Smooth muscle cell (in vitro differentiated cells): ENCODE measurements at regions not wholly inside any gene's neighbourhood (a gene's known extent, or its start where the extent isn't known, plus 50 kb on each side); places are given as distances from the start of the nearest gene placed in this dataset.
"Not testable (repeated sequence)": the region's sequence is repeated elsewhere in the genome, so short reads cannot be mapped to it uniquely, and the experiment has no call there.

Experiments used
- DNase-seq: peaks from one replicate; lab custom pipeline; 2025; ENCODE audit not compliant: unreplicated experiment; lab: John Stamatoyannopoulos, UW
- H2AFZ ChIP-seq: fragments of 200-600 bp; sonication (generic); 2 replicates; pipeline ENCODE4 v1.6.0; 2016; ENCODE audit warnings: antibody characterized with exemption, low read depth, mild to moderate bottlenecking
- H3F3A ChIP-seq: fragments of 200-600 bp; sonication (generic); 2 replicates; pipeline ENCODE4 v1.6.0; 2017; ENCODE audit warnings: antibody characterized with exemption, low read depth
- H3K27ac ChIP-seq: fragments of 200-600 bp; sonication (generic); 2 replicates; pipeline ENCODE4 v1.5.1; 2016; ENCODE audit warnings: low read depth, mild to moderate bottlenecking
- H3K27me3 ChIP-seq: fragments of 200-600 bp; sonication (generic); 2 replicates; pipeline ENCODE4 v1.6.1; 2016; ENCODE audit warnings: low read depth, mild to moderate bottlenecking
- H3K36me3 ChIP-seq: fragments of 200-600 bp; sonication (generic); 2 replicates; pipeline ENCODE4 v1.5.1; 2016; ENCODE audit warnings: low read depth
- H3K4me1 ChIP-seq: fragments of 200-600 bp; sonication (generic); 2 replicates; pipeline ENCODE4 v1.5.1; 2016; ENCODE audit warnings: low read depth
- H3K4me2 ChIP-seq: fragments of 200-600 bp; sonication (generic); 2 replicates; pipeline ENCODE4 v1.6.0; 2016; ENCODE audit warnings: mild to moderate bottlenecking
- H3K4me3 ChIP-seq: fragments of 200-600 bp; sonication (generic); 2 replicates; pipeline ENCODE4 v1.5.1; 2016; ENCODE audit warnings: mild to moderate bottlenecking
- H3K79me2 ChIP-seq: fragments of 200-600 bp; sonication (generic); 2 replicates; pipeline ENCODE4 v1.6.0; 2016; ENCODE audit warnings: low read depth, mild to moderate bottlenecking
- H3K9ac ChIP-seq: fragments of 200-600 bp; sonication (generic); 2 replicates; pipeline ENCODE4 v1.6.0; 2016; ENCODE audit warnings: low read depth
- H3K9me3 ChIP-seq: fragments of 200-600 bp; sonication (generic); replicated peaks from 2 replicates; pipeline ENCODE4 v1.5.1; 2016; ENCODE audit warnings: low read depth
- H4K20me1 ChIP-seq: fragments of 200-600 bp; sonication (generic); 2 replicates; pipeline ENCODE4 v1.6.0; 2016; ENCODE audit warnings: low read depth
- CTCF ChIP-seq: fragments of 200-600 bp; sonication (generic); IDR thresholded peaks from 2 replicates; pipeline ENCODE4 v1.5.1; 2017; ENCODE audit warnings: borderline replicate concordance, mild to moderate bottlenecking, antibody characterized with exemption; ENCODE audit not compliant: insufficient read depth, poor library complexity, severe bottlenecking
- WGBS: methylation state at CpG from one replicate; pipeline ENCODE4 v1.1.7; 2016; ENCODE audit warnings: low lambda C conversion rate; 5-methylcytosine and 5-hydroxymethylcytosine counted together

- Histone ChIP-seq H3K27me3 (no peaks in the 10 kb centered on the region), H3K4me2 (peak overlapping the region; percentile 52), H3K79me2 (no peaks in the 10 kb centered on the region), H3F3A (peaks cover 21% of the 10 kb centered on the region), H3K27ac (peak overlapping the region; percentile 73), H3K4me1 (peaks cover 13% of the 10 kb centered on the region), H3K9me3 (no peaks in the 10 kb centered on the region), H4K20me1 (no peaks in the 10 kb centered on the region), H3K9ac (no peak overlapping the region), H2AFZ (no peak overlapping the region), H3K36me3 (no peaks in the 10 kb centered on the region), H3K4me3 (no peak overlapping the region)
- no peak for DNase-seq
- TF ChIP-seq CTCF = no peak
- 17% methylated on average over 2 of the region's 2 CpGs for WGBS
These were observed 336.3 kb downstream of the BMP4 start for GRCh38 chr14:53620317-53620716.

GRCh38 chr14:53619691-53620231 lies 336.9 kb downstream of the BMP4 start:
- H3K79me2 ChIP-seq = no peaks in the 10 kb centered on the region
- H3K4me2 ChIP-seq = peak overlapping the region; percentile 52
- H3K4me3 ChIP-seq = no peak overlapping the region
- no peak overlapping the region for H2AFZ ChIP-seq
- WGBS = 52% methylated on average over 3 of the region's 3 CpGs
- no peak for DNase-seq
- no peaks in the 10 kb centered on the region for H4K20me1 ChIP-seq
- peaks cover 21% of the 10 kb centered on the region for H3F3A ChIP-seq
- H3K9ac ChIP-seq = no peak overlapping the region
- peaks cover 13% of the 10 kb centered on the region for H3K4me1 ChIP-seq
- H3K36me3 ChIP-seq = no peaks in the 10 kb centered on the region
- H3K27ac ChIP-seq = peak overlapping the region; percentile 73
- H3K9me3 ChIP-seq = no peaks in the 10 kb centered on the region
- H3K27me3 ChIP-seq = no peaks in the 10 kb centered on the region
- TF ChIP-seq CTCF = no peak

GRCh38 chr14:53616536-53616935 lies 340.1 kb downstream of the BMP4 start:
- H3K36me3 ChIP-seq, H3K27ac ChIP-seq, H3K4me2 ChIP-seq, H3K4me3 ChIP-seq, H3K9me3 ChIP-seq, H3K79me2 ChIP-seq, DNase-seq, H3K27me3 ChIP-seq, H3K9ac ChIP-seq, H4K20me1 ChIP-seq, H2AFZ ChIP-seq: not testable (repeated sequence)
- Histone ChIP-seq H3F3A (peaks cover 21% of the 10 kb centered on the region), H3K4me1 (peaks cover 20% of the 10 kb centered on the region)
- WGBS = 97% methylated on average over 2 of the region's 2 CpGs

GRCh38 chr14:53615252-53615651 lies 341.4 kb downstream of the BMP4 start:
- no peak overlapping the region for H3K27ac ChIP-seq
- no peak for DNase-seq
- H3K36me3 ChIP-seq = no peaks in the 10 kb centered on the region
- H3K9me3 ChIP-seq = no peaks in the 10 kb centered on the region
- no peaks in the 10 kb centered on the region for H4K20me1 ChIP-seq
- H3K4me2 ChIP-seq = no peak overlapping the region
- no peaks in the 10 kb centered on the region for H3K79me2 ChIP-seq
- H3F3A ChIP-seq = peaks cover 11% of the 10 kb centered on the region
- no peak overlapping the region for H3K9ac ChIP-seq
- TF ChIP-seq CTCF = no peak
- peaks cover 14% of the 10 kb centered on the region for H3K4me1 ChIP-seq
- H3K27me3 ChIP-seq = no peaks in the 10 kb centered on the region
- H3K4me3 ChIP-seq = no peak overlapping the region
- WGBS = 76% methylated on average over 3 of the region's 3 CpGs
- no peak overlapping the region for H2AFZ ChIP-seq
